ENCODE measurements at regions not wholly inside any gene's neighbourhood (a gene's known extent, or its start where the extent isn't known, plus 50 kb on each side); places are given as distances from the start of the nearest gene placed in this dataset.

DNA sequence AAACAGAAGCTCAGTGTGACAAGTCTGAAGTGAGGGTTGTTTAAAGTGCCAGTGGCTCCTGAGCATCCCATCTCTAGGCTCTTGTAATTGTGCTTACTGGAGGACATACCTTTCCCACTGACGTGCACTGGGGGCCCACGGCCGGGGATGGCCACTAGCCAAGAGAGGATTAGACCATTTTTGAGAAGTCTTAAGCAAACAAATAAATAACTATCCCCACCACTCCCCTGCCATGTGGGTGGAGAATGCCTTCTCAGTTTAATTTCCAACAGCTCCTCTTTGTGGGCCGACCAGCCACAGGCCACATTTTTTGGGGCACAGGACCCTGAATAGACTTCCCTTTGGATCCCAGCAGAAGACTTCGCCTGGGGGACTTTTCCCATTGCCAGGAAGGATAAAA lies 125.0 kb upstream of the MSX1 start:
- TF ChIP-seq, protein P1, sequence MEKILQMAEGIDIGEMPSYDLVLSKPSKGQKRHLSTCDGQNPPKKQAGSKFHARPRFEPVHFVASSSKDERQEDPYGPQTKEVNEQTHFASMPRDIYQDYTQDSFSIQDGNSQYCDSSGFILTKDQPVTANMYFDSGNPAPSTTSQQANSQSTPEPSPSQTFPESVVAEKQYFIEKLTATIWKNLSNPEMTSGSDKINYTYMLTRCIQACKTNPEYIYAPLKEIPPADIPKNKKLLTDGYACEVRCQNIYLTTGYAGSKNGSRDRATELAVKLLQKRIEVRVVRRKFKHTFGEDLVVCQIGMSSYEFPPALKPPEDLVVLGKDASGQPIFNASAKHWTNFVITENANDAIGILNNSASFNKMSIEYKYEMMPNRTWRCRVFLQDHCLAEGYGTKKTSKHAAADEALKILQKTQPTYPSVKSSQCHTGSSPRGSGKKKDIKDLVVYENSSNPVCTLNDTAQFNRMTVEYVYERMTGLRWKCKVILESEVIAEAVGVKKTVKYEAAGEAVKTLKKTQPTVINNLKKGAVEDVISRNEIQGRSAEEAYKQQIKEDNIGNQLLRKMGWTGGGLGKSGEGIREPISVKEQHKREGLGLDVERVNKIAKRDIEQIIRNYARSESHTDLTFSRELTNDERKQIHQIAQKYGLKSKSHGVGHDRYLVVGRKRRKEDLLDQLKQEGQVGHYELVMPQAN (conservative IDR thresholded peaks at IDR 0.05): no peak
- TF ChIP-seq RELA (IDR thresholded peaks at IDR 0.05; ENCODE audit: borderline replicate concordance, partially characterized antibody) (no peak), EZH2 (IDR thresholded peaks at IDR 0.05; ENCODE audit: borderline replicate concordance, control insufficient read depth, low read depth, low read length) (no peak)
- TF ChIP-seq, protein P2, sequence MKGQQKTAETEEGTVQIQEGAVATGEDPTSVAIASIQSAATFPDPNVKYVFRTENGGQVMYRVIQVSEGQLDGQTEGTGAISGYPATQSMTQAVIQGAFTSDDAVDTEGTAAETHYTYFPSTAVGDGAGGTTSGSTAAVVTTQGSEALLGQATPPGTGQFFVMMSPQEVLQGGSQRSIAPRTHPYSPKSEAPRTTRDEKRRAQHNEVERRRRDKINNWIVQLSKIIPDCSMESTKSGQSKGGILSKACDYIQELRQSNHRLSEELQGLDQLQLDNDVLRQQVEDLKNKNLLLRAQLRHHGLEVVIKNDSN (IDR thresholded peaks at IDR 0.05; ENCODE audit: borderline replicate concordance, extremely low read length, insufficient read depth, low read depth, low read length): no peak
- TF ChIP-seq, protein P3, sequence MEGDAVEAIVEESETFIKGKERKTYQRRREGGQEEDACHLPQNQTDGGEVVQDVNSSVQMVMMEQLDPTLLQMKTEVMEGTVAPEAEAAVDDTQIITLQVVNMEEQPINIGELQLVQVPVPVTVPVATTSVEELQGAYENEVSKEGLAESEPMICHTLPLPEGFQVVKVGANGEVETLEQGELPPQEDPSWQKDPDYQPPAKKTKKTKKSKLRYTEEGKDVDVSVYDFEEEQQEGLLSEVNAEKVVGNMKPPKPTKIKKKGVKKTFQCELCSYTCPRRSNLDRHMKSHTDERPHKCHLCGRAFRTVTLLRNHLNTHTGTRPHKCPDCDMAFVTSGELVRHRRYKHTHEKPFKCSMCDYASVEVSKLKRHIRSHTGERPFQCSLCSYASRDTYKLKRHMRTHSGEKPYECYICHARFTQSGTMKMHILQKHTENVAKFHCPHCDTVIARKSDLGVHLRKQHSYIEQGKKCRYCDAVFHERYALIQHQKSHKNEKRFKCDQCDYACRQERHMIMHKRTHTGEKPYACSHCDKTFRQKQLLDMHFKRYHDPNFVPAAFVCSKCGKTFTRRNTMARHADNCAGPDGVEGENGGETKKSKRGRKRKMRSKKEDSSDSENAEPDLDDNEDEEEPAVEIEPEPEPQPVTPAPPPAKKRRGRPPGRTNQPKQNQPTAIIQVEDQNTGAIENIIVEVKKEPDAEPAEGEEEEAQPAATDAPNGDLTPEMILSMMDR (IDR thresholded peaks at IDR 0.05 in 2 of 3, conservative IDR thresholded peaks at IDR 0.05 in 1 of 3; ENCODE audit: control insufficient read depth in 2 of 3, extremely low read depth in 1 of 3, insufficient read depth in 1 of 3, low read depth in 3 of 3, low read length in 3 of 3): no peak

Data from GM12878 (cell line).